ENCODE measurements at regions not wholly inside any gene's neighbourhood (a gene's known extent, or its start where the extent isn't known, plus 50 kb on each side); places are given as distances from the start of the nearest gene placed in this dataset.
"Not testable (repeated sequence)": the region's sequence is repeated elsewhere in the genome, so short reads cannot be mapped to it uniquely, and the experiment has no call there.

GRCh38 chr4:66767442-66767841 lies 777.9 kb downstream of the CENPC start:
- TF ChIP-seq, protein P1, sequence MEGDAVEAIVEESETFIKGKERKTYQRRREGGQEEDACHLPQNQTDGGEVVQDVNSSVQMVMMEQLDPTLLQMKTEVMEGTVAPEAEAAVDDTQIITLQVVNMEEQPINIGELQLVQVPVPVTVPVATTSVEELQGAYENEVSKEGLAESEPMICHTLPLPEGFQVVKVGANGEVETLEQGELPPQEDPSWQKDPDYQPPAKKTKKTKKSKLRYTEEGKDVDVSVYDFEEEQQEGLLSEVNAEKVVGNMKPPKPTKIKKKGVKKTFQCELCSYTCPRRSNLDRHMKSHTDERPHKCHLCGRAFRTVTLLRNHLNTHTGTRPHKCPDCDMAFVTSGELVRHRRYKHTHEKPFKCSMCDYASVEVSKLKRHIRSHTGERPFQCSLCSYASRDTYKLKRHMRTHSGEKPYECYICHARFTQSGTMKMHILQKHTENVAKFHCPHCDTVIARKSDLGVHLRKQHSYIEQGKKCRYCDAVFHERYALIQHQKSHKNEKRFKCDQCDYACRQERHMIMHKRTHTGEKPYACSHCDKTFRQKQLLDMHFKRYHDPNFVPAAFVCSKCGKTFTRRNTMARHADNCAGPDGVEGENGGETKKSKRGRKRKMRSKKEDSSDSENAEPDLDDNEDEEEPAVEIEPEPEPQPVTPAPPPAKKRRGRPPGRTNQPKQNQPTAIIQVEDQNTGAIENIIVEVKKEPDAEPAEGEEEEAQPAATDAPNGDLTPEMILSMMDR (conservative IDR thresholded peaks at IDR 0.05; ENCODE audit: low read depth, low read length), result no peak
- H3K4me3 ChIP-seq (ENCODE audit: low read depth, low read length), result no peak overlapping the region
- DNase-seq (ENCODE audit: low read depth), result no peak

DNA sequence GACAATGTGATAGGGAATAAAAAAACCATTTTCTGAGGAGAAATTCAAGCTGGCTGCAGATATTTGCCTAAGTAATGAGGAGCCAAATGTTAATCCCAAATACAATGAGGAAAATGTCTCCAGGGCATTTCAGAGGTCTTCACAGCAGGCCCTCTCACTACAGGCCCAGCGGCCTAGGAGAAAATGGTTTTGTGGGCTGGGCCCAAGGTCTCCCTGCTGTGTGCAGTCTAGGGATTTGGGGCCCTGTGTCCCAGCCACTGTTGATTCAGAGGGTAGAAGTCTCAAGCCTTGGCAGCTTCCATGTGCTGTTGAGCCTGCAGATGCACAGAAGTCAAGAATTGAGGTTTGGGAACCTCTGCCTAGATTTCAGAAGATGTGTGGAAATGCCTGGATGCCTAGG lies 778.7 kb downstream of the CENPC start:
- DNase-seq (ENCODE audit: low read depth), result no peak
- H3K4me3 ChIP-seq (ENCODE audit: low read depth, low read length), result no peak overlapping the region
- TF ChIP-seq, protein P1 (conservative IDR thresholded peaks at IDR 0.05; ENCODE audit: low read depth, low read length), result no peak

DNA sequence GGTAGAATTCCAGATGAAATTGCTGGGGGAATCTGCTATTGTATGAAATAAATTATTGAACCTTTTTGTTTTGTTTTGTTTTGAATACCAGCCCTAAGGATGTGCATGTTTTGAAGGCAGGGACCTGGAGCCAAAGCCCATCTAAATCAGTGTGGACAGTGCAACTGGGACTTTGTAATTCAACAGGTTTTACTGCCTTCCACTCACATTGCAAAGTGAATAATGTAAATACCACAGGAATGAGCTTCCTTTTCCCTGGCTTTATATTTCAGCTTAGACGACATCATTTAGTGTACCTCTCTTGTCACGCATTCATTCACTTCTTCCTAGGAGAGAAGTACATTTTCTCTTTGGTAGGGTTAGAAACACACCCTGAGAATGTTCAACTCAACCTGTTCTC lies 795.0 kb downstream of the CENPC start:
- no peak overlapping the region for H3K4me3 ChIP-seq (ENCODE audit: low read depth, low read length)
- DNase-seq (ENCODE audit: low read depth), result no peak
- TF ChIP-seq, protein P1 (conservative IDR thresholded peaks at IDR 0.05; ENCODE audit: low read depth, low read length), result no peak

- H3K4me3 ChIP-seq (ENCODE audit: low read depth, low read length); DNase-seq (ENCODE audit: low read depth): not testable (repeated sequence)
These were observed 798.4 kb downstream of the CENPC start for GRCh38 chr4:66746918-66747317.

DNA sequence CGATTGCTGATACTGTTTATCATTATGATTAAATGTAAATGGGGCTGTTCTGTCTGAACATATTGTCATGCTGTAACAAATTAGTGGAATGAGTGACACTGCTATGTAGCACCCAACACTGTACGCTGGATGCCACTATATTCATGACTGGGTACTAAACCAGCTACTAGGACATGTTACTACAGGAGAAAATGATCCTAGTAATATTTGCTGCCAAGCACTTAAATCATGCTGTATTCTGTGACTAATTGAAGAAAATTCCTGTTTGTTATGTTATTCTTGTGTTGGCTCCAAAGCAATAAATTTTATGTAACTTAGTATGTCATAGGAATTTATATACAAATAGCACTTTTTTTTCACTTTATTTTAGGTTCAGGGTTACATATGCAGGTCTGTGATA lies 804.2 kb downstream of the CENPC start:
- DNase-seq (ENCODE audit: low read depth), result no peak
- no peak overlapping the region for H3K4me3 ChIP-seq (ENCODE audit: low read depth, low read length)
- TF ChIP-seq, protein P1 (conservative IDR thresholded peaks at IDR 0.05; ENCODE audit: low read depth, low read length), result no peak

DNA sequence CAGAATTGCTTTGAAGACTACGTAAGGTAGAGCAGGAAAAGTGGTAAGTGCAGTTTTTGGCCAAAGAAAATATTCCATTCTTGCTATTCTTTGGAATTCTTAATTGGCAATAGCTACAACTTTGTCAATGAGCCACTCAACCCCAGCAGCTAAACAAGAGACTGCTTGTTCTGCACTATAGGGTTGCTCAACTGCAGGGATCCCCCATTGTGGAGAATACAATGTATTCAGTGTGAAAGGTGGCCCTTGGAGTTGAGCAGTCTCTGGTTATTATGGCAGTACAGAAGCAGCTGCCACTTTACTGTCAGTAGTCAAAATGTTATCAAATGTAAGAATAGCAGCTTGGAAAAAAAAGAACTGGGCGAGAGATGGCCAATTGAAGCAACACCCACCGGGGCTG lies 808.7 kb downstream of the CENPC start:
- no peak for DNase-seq (ENCODE audit: low read depth)
- no peak overlapping the region for H3K4me3 ChIP-seq (ENCODE audit: low read depth, low read length)
- TF ChIP-seq, protein P1 (conservative IDR thresholded peaks at IDR 0.05; ENCODE audit: low read depth, low read length), result no peak

GRCh38 chr4:66728280-66728679 lies 817.0 kb downstream of the CENPC start:
- H3K4me3 ChIP-seq (ENCODE audit: low read depth, low read length), result no peak overlapping the region
- DNase-seq (ENCODE audit: low read depth), result no peak
- TF ChIP-seq, protein P1 (conservative IDR thresholded peaks at IDR 0.05; ENCODE audit: low read depth, low read length), result no peak

- not testable (repeated sequence) for DNase-seq (ENCODE audit: low read depth)
These were observed 832.9 kb downstream of the CENPC start for GRCh38 chr4:66712301-66712921.

More at GRCh38 chr4:66712301-66712921, 832.9 kb downstream of the CENPC start:
- H3K4me3 ChIP-seq (ENCODE audit: low read depth, low read length), result not testable (repeated sequence)

All from choroid plexus epithelial cell (primary cell).